Esophagus muscularis mucosa (tissue), 4 donors: ENCODE measurements at regions not wholly inside any gene's neighbourhood (a gene's known extent, or its start where the extent isn't known, plus 50 kb on each side); places are given as distances from the start of the nearest gene placed in this dataset.
"Not testable (repeated sequence)": the region's sequence is repeated elsewhere in the genome, so short reads cannot be mapped to it uniquely, and the experiment has no call there.

Source experiments
- DNase-seq: peaks from one replicate; pipeline ENCODE4 v3.0.0-alpha.2; 2017; ENCODE audit errors: extremely low spot score
- H3K27ac ChIP-seq, 4 donors: fragments of 200-600 bp; sonication (generic); replicated peaks in 1 of 4; 1 replicate in 3 of 4; 2 replicates in 1 of 4; pipeline ENCODE4 v1.5.1; 2016 to 2019; ENCODE audit warnings: mild to moderate bottlenecking in 1 of 4
- H3K27me3 ChIP-seq, 4 donors: fragments of 200-600 bp; sonication (generic); one replicate each; pipeline versions ENCODE4 v1.5.1 to v1.6.0; 2016 to 2019
- H3K36me3 ChIP-seq, 4 donors: fragments of 200-600 bp; sonication (generic); one replicate each; pipeline ENCODE4 v1.5.1; 2016 to 2019
- H3K4me1 ChIP-seq, 4 donors: fragments of 200-600 bp; sonication (generic); one replicate each; pipeline ENCODE4 v1.5.1; 2016 to 2019
- H3K4me3 ChIP-seq, 4 donors: fragments of 200-600 bp; sonication (generic); 1 replicate in 2 of 4; 2 replicates in 2 of 4; pipeline ENCODE4 v1.5.1; 2016 to 2019; ENCODE audit warnings: mild to moderate bottlenecking in 4 of 4, moderate library complexity in 1 of 4
- H3K9me3 ChIP-seq, 4 donors: fragments of 200-600 bp; sonication (generic); 1 replicate in 3 of 4; 2 replicates in 1 of 4; pipeline ENCODE4 v1.5.1; 2016 to 2019
- EP300 ChIP-seq: sonication (generic); formaldehyde crosslinking; IDR thresholded peaks from one replicate; pipeline ENCODE4 v1.6.1; 2017; ENCODE audit warnings: antibody characterized with exemption
- POLR2A ChIP-seq: fragments of 450-650 bp; IDR thresholded peaks from one replicate; pipeline ENCODE4 v1.6.1; 2017; ENCODE audit warnings: antibody characterized with exemption, moderate library complexity, mild to moderate bottlenecking, low read depth
- POLR2AphosphoS5 ChIP-seq, 2 donors: sonication (generic); formaldehyde crosslinking; IDR thresholded peaks; one replicate each; pipeline ENCODE4 v1.6.1; 2017; ENCODE audit warnings: antibody characterized with exemption in 2 of 2
- WGBS: methylation state at CpG from one replicate; pipeline ENCODE4 v1.1.5; 2018; 5-methylcytosine and 5-hydroxymethylcytosine counted together
- intact Hi-C: fragments of 100-400 bp; cut with DNase I; formaldehyde crosslinking; loops from one replicate; pipeline ENCODE4 v1.15.1; 2023
- TF ChIP-seq, protein P1 (sequence below), 3 experiments: fragments of 200-600 bp in 2 of 3; fragments of 450-650 bp in 1 of 3; sonication (generic) in 2 of 3; IDR thresholded peaks; one replicate each; pipeline ENCODE4 v1.5.1; 2017 to 2019; ENCODE audit warnings: antibody characterized with exemption in 3 of 3, mild to moderate bottlenecking in 2 of 3, moderate library complexity in 1 of 3

DNA sequence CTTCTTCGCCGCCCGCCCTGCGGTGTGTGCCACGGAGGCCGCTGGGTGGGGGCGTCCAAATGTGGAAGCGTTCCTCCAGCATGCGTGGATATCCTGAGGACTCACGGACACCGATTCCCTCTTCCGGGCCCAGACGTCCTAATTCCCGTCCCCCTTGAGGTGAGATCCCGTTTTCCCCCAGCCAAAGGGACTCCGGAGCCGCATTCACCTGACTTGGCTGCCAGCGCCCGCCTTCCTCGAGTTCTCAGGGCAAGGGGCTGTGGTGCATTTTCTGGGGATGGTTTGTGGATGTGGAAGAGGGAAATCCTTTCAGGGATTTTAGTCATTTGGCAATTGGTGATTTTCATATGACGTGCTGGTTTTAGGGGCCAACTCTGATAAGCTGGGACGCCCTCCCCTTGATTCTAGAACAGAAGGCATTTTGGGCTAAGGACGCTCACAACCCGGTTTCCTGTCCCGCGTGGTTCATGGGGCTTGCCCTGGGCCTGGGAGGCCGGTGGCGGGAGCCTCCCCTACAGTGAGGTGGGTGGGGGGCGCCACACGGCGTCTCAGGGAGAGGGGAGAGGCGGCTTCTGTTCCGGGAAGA, 165.4 kb downstream of the ACTR3B start:
- Histone ChIP-seq H3K9me3 (no peaks in the 10 kb centered on the region), H3K36me3 (no peaks in the 10 kb centered on the region), H3K4me1 (peaks cover 8 to 18% (median 16%) of the 10 kb centered on the region in 4 donors), H3K27me3 (peaks cover 0 to 66% (median 25%) of the 10 kb centered on the region in 4 donors), H3K27ac (no peak overlapping the region), H3K4me3 (peak overlapping the region; percentile 39 to 49 (median 41))
- intact Hi-C loops = no loop called here
- 19% methylated on average over 15 of the region's 33 CpGs for WGBS
- TF ChIP-seq POLR2AphosphoS5 (IDR thresholded peaks at IDR 0.05) (no peak), POLR2A (no peak), EP300 (no peak)
- TF ChIP-seq, protein P1, sequence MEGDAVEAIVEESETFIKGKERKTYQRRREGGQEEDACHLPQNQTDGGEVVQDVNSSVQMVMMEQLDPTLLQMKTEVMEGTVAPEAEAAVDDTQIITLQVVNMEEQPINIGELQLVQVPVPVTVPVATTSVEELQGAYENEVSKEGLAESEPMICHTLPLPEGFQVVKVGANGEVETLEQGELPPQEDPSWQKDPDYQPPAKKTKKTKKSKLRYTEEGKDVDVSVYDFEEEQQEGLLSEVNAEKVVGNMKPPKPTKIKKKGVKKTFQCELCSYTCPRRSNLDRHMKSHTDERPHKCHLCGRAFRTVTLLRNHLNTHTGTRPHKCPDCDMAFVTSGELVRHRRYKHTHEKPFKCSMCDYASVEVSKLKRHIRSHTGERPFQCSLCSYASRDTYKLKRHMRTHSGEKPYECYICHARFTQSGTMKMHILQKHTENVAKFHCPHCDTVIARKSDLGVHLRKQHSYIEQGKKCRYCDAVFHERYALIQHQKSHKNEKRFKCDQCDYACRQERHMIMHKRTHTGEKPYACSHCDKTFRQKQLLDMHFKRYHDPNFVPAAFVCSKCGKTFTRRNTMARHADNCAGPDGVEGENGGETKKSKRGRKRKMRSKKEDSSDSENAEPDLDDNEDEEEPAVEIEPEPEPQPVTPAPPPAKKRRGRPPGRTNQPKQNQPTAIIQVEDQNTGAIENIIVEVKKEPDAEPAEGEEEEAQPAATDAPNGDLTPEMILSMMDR (IDR thresholded peaks at IDR 0.05) = no peak
- DNase-seq = no peak

DNA sequence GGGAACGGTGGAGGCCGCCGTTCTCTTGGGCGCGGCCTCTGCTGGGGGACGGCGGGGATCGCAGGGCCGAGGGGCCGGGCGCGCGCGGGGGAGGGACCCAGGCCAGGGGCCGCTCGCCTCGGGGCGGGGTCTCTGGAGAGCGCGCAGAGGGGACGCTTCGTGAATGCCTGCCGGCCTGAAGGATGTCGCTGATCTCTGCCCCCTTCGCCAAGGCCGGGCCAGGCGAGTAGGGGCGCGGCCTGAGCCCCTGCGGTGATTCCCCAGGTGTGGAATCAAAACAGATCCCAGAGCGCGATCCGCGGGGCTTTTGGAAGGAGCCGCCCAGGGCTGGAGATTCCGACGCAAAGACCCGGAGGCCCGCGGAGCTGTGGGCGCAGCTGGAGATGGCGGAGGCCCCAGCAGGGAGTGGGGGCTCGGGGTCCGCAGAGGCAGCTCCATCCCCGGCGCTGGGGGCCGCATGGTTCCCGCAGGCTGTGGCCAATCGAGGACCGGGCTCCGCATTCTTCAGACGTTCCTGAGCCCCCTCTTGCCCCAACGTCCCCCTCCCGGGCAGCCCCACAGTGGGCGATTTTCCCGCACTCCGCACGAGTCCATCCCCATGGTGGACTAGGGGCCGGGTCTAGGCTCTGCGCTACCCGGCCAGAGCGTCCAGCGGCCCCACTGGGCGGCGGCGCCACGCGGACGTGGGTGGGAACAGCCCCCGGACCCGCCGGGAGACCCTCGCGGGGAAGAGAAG, 166.0 kb downstream of the ACTR3B start:
- no peak overlapping the region for H3K27ac ChIP-seq
- H3K36me3 ChIP-seq = no peaks in the 10 kb centered on the region
- no peak for TF ChIP-seq EP300
- TF ChIP-seq POLR2A = no peak
- TF ChIP-seq, protein P1 (IDR thresholded peaks at IDR 0.05) = no peak
- no peak for TF ChIP-seq POLR2AphosphoS5 (IDR thresholded peaks at IDR 0.05)
- WGBS = no CpG with 5 or more reads among the region's 74 CpGs
- peaks cover 8 to 18% (median 16%) of the 10 kb centered on the region in 4 donors for H3K4me1 ChIP-seq
- peak overlapping the region; percentile 39 to 49 (median 41) for H3K4me3 ChIP-seq
- H3K27me3 ChIP-seq = peaks cover 0 to 60% (median 25%) of the 10 kb centered on the region in 4 donors
- DNase-seq = no peak
- intact Hi-C loops = no loop called here
- H3K9me3 ChIP-seq = no peaks in the 10 kb centered on the region

DNA sequence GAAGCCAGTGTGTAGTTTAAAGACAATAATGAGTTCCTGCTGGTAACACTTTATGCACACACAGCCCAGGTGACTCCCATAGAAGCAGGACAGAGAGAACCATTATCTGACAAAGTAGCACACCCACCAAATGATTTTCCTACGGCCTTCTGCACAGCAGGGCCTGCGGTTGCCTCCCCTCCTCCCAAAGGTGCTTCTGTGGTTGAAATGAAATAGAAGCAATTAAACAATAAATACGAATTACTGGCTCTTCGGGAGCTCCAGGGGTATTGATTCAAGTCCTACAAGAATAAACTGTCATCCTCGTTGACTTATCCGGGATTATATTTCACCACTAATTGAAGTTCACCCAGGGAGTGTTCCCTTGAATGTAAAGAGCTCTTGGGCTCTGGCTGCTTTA, 172.1 kb downstream of the ACTR3B start:
- H3K4me1 ChIP-seq = no peaks in the 10 kb centered on the region
- intact Hi-C loops = no loop called here
- no peak overlapping the region for H3K27ac ChIP-seq
- H3K27me3 ChIP-seq = peaks cover 0 to under 1% (median 0%) of the 10 kb centered on the region in 4 donors
- no peak for TF ChIP-seq POLR2AphosphoS5 (IDR thresholded peaks at IDR 0.05)
- TF ChIP-seq EP300 = no peak
- TF ChIP-seq, protein P1 (IDR thresholded peaks at IDR 0.05) = no peak
- no peak for TF ChIP-seq POLR2A
- H3K9me3 ChIP-seq = no peaks in the 10 kb centered on the region
- no peaks in the 10 kb centered on the region for H3K36me3 ChIP-seq
- DNase-seq = no peak
- H3K4me3 ChIP-seq = no peak overlapping the region
- 90% methylated on average over 6 of the region's 6 CpGs for WGBS

DNA sequence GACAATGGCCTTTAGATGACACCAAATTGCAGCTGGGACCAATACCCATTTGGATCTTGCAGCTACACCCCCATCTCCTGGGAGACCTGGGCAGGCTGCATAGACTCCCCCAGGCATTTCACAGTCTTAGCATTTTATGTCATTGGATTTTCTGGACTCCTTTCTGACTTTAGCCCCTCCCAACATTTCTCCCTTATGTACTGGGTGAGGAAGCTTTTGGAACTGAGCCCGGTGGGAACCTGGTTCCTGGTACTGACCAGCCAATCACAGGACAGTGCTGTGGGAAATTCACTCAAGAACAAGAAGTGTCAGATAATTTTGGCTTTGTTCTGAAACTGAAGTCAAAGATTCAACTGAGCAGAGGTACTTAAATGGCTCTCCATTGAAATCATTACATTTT, 177.7 kb downstream of the ACTR3B start:
- no peak overlapping the region for H3K4me3 ChIP-seq
- intact Hi-C loops = no loop called here
- H3K9me3 ChIP-seq = no peaks in the 10 kb centered on the region
- no peak overlapping the region for H3K27ac ChIP-seq
- TF ChIP-seq EP300 (no peak), POLR2A (no peak), POLR2AphosphoS5 (IDR thresholded peaks at IDR 0.05) (no peak)
- TF ChIP-seq, protein P1 (IDR thresholded peaks at IDR 0.05) = no peak
- H3K27me3 ChIP-seq = no peaks in the 10 kb centered on the region
- no peaks in the 10 kb centered on the region for H3K4me1 ChIP-seq
- H3K36me3 ChIP-seq = no peaks in the 10 kb centered on the region
- no peak for DNase-seq
- 67% methylated on average over 1 of the region's 1 CpG for WGBS

DNA sequence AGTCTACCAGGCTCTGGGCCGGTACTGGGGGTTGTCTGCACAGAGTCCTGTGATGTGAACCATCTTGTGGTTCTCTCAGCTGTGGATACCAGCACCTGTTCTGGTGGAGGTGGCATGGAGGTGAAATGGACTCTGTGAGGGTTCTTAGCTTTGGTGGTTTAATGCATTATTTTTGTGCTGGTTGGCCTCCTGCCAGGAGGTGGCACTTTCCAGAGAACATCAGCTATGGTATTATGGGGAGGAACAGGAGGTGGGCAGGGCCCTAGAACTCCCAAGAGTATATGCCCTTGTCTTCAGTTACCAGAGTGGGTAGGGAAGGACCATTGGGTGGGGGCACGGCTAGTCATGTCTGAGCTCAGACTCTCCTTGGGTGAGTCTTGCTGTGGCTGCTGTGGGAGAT, 187.1 kb downstream of the ACTR3B start:
- H3K27me3 ChIP-seq, H3K4me3 ChIP-seq, H3K27ac ChIP-seq, DNase-seq, H3K9me3 ChIP-seq, intact Hi-C loops, H3K36me3 ChIP-seq, H3K4me1 ChIP-seq: not testable (repeated sequence)
- WGBS = 84% methylated on average over 2 of the region's 2 CpGs
